ENCODE measurements at regions not wholly inside any gene's neighbourhood (a gene's known extent, or its start where the extent isn't known, plus 50 kb on each side); places are given as distances from the start of the nearest gene placed in this dataset.

- no peak overlapping the region for H3K27ac ChIP-seq
Observed at GRCh38 chr3:25029820-25030219, 398.2 kb upstream of the RARB start.

DNA sequence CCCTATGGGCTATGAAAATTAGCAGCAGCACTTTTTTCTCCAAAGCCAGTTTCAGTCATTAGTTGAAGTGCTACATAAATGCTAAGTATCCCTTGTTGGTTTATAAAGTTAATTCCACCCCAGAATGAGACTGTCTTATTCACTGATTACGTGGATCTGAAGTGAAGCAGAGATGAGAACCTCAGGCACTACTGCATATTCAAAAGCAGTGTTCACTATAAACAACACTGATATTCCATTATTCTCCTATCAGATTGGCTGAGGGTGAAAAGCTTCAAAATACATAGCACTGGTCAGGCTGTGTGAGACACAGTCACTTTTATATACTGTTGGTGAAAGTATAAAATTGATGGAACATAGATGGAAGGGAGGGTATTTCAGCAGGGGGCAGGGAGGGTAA is 395.7 kb upstream of the RARB start:
- no peaks in the 10 kb centered on the region for H3K36me3 ChIP-seq (ENCODE audit: insufficient read depth)
- no peak overlapping the region for H2AFZ ChIP-seq (ENCODE audit: low read depth)
- TF ChIP-seq, protein P1, sequence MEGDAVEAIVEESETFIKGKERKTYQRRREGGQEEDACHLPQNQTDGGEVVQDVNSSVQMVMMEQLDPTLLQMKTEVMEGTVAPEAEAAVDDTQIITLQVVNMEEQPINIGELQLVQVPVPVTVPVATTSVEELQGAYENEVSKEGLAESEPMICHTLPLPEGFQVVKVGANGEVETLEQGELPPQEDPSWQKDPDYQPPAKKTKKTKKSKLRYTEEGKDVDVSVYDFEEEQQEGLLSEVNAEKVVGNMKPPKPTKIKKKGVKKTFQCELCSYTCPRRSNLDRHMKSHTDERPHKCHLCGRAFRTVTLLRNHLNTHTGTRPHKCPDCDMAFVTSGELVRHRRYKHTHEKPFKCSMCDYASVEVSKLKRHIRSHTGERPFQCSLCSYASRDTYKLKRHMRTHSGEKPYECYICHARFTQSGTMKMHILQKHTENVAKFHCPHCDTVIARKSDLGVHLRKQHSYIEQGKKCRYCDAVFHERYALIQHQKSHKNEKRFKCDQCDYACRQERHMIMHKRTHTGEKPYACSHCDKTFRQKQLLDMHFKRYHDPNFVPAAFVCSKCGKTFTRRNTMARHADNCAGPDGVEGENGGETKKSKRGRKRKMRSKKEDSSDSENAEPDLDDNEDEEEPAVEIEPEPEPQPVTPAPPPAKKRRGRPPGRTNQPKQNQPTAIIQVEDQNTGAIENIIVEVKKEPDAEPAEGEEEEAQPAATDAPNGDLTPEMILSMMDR (conservative IDR thresholded peaks at IDR 0.05; ENCODE audit: low read depth, low read length): no peak
- H3K27ac ChIP-seq: no peak overlapping the region
- no peaks in the 10 kb centered on the region for H3K79me2 ChIP-seq (ENCODE audit: insufficient read depth, low read depth)
- H3K4me3 ChIP-seq (IDR thresholded peaks at IDR 0.05; ENCODE audit: insufficient read depth, low read depth, low read length): no peak overlapping the region
- H3K9ac ChIP-seq: no peak overlapping the region
- H4K20me1 ChIP-seq (ENCODE audit: insufficient read depth): no peaks in the 10 kb centered on the region
- H3K27me3 ChIP-seq (ENCODE audit: insufficient read depth, low read depth): no peaks in the 10 kb centered on the region
- no peak overlapping the region for H3K4me2 ChIP-seq
- no peaks in the 10 kb centered on the region for H3K4me1 ChIP-seq (ENCODE audit: low read depth, poor library complexity, severe bottlenecking)

More at GRCh38 chr3:25029820-25030219, 398.2 kb upstream of the RARB start:
- Histone ChIP-seq H3K27me3 (ENCODE audit: insufficient read depth, low read depth) (no peaks in the 10 kb centered on the region), H3K4me1 (ENCODE audit: low read depth, poor library complexity, severe bottlenecking) (no peaks in the 10 kb centered on the region), H3K36me3 (ENCODE audit: insufficient read depth) (no peaks in the 10 kb centered on the region), H2AFZ (ENCODE audit: low read depth) (no peak overlapping the region), H3K9ac (no peak overlapping the region), H4K20me1 (ENCODE audit: insufficient read depth) (no peaks in the 10 kb centered on the region), H3K4me3 (IDR thresholded peaks at IDR 0.05; ENCODE audit: insufficient read depth, low read depth, low read length) (no peak overlapping the region), H3K79me2 (ENCODE audit: insufficient read depth, low read depth) (no peaks in the 10 kb centered on the region), H3K4me2 (no peak overlapping the region)
- TF ChIP-seq, protein P1 (conservative IDR thresholded peaks at IDR 0.05; ENCODE audit: low read depth, low read length): no peak

- Histone ChIP-seq H3K4me1 (ENCODE audit: low read depth, poor library complexity, severe bottlenecking) (no peaks in the 10 kb centered on the region), H3K27me3 (ENCODE audit: insufficient read depth, low read depth) (no peaks in the 10 kb centered on the region), H3K27ac (no peak overlapping the region), H3K9ac (no peak overlapping the region), H3K4me2 (no peak overlapping the region), H4K20me1 (ENCODE audit: insufficient read depth) (no peaks in the 10 kb centered on the region), H3K36me3 (ENCODE audit: insufficient read depth) (no peaks in the 10 kb centered on the region), H3K4me3 (IDR thresholded peaks at IDR 0.05; ENCODE audit: insufficient read depth, low read depth, low read length) (no peak overlapping the region), H2AFZ (ENCODE audit: low read depth) (no peak overlapping the region), H3K79me2 (ENCODE audit: insufficient read depth, low read depth) (no peaks in the 10 kb centered on the region)
- TF ChIP-seq, protein P1 (conservative IDR thresholded peaks at IDR 0.05; ENCODE audit: low read depth, low read length): peak; percentile 36; the same call in 1 of the 2 replicates
Observed at GRCh38 chr3:25033407-25034029, 394.5 kb upstream of the RARB start.

GRCh38 chr3:25035526-25035925 is 392.5 kb upstream of the RARB start:
- Histone ChIP-seq H3K4me2 (no peak overlapping the region), H3K36me3 (ENCODE audit: insufficient read depth) (no peaks in the 10 kb centered on the region), H3K27ac (no peak overlapping the region), H2AFZ (ENCODE audit: low read depth) (no peak overlapping the region), H3K4me3 (IDR thresholded peaks at IDR 0.05; ENCODE audit: insufficient read depth, low read depth, low read length) (no peak overlapping the region), H3K27me3 (ENCODE audit: insufficient read depth, low read depth) (no peaks in the 10 kb centered on the region), H3K9ac (no peak overlapping the region), H3K4me1 (ENCODE audit: low read depth, poor library complexity, severe bottlenecking) (no peaks in the 10 kb centered on the region), H4K20me1 (ENCODE audit: insufficient read depth) (no peaks in the 10 kb centered on the region), H3K79me2 (ENCODE audit: insufficient read depth, low read depth) (no peaks in the 10 kb centered on the region)
- TF ChIP-seq, protein P1 (conservative IDR thresholded peaks at IDR 0.05; ENCODE audit: low read depth, low read length): no peak

Data from KMS-11 (cell line).